ENCODE measurements at regions not wholly inside any gene's neighbourhood (a gene's known extent, or its start where the extent isn't known, plus 50 kb on each side); places are given as distances from the start of the nearest gene placed in this dataset.
"Not testable (repeated sequence)": the region's sequence is repeated elsewhere in the genome, so short reads cannot be mapped to it uniquely, and the experiment has no call there.

- DNase-seq: no peak
Measured at GRCh38 chr5:145521523-145521922, 313.6 kb downstream of the PRELID2 start.

GRCh38 chr5:145521066-145521465 is 314.1 kb downstream of the PRELID2 start:
- TF ChIP-seq, protein P1, sequence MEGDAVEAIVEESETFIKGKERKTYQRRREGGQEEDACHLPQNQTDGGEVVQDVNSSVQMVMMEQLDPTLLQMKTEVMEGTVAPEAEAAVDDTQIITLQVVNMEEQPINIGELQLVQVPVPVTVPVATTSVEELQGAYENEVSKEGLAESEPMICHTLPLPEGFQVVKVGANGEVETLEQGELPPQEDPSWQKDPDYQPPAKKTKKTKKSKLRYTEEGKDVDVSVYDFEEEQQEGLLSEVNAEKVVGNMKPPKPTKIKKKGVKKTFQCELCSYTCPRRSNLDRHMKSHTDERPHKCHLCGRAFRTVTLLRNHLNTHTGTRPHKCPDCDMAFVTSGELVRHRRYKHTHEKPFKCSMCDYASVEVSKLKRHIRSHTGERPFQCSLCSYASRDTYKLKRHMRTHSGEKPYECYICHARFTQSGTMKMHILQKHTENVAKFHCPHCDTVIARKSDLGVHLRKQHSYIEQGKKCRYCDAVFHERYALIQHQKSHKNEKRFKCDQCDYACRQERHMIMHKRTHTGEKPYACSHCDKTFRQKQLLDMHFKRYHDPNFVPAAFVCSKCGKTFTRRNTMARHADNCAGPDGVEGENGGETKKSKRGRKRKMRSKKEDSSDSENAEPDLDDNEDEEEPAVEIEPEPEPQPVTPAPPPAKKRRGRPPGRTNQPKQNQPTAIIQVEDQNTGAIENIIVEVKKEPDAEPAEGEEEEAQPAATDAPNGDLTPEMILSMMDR (IDR thresholded peaks at IDR 0.05; ENCODE audit: low read depth, low read length): no peak
- no peak for DNase-seq

More at GRCh38 chr5:145521523-145521922, 313.6 kb downstream of the PRELID2 start:
- Histone ChIP-seq H3K27me3 (ENCODE audit: insufficient read depth, low read depth, severe bottlenecking) (no peaks in the 10 kb centered on the region), H3K36me3 (no peaks in the 10 kb centered on the region), H3K4me3 (ENCODE audit: low read depth, low read length) (no peak overlapping the region), H3K27ac (no peak overlapping the region), H3K9me3 (ENCODE audit: severe bottlenecking) (no peaks in the 10 kb centered on the region)
- TF ChIP-seq, protein P1 (IDR thresholded peaks at IDR 0.05; ENCODE audit: low read depth, low read length): no peak

DNA sequence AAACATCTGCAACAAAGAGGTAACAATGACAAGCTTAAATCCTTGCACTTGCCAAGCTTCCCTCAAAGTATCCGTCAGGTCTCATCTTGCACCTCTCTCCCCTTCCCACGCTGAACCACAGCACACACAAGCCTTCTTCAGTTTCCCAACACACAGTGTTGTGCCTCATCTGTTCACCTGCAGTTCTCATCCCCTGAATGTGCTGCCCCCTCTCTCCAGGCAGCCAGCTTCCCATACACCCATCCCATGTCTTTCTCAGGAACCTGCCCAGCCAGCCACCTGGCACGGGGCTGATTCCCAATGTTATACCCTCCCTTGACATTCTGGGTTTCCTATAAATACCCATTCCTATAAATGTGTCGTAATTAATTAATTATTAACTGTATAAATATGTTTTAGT is 314.8 kb downstream of the PRELID2 start:
- no peaks in the 10 kb centered on the region for H3K36me3 ChIP-seq
- no peak for DNase-seq
- no peak overlapping the region for H3K27ac ChIP-seq
- H3K4me3 ChIP-seq (ENCODE audit: low read depth, low read length): no peak overlapping the region
- H3K9me3 ChIP-seq (ENCODE audit: severe bottlenecking): no peaks in the 10 kb centered on the region
- no peaks in the 10 kb centered on the region for H3K27me3 ChIP-seq (ENCODE audit: insufficient read depth, low read depth, severe bottlenecking)
- TF ChIP-seq, protein P1 (IDR thresholded peaks at IDR 0.05; ENCODE audit: low read depth, low read length): no peak

More at GRCh38 chr5:145521066-145521465, 314.1 kb downstream of the PRELID2 start:
- no peak overlapping the region for H3K4me3 ChIP-seq (ENCODE audit: low read depth, low read length)
- H3K27ac ChIP-seq: no peak overlapping the region
- H3K36me3 ChIP-seq: no peaks in the 10 kb centered on the region
- H3K9me3 ChIP-seq (ENCODE audit: severe bottlenecking): no peaks in the 10 kb centered on the region
- no peaks in the 10 kb centered on the region for H3K27me3 ChIP-seq (ENCODE audit: insufficient read depth, low read depth, severe bottlenecking)

- H3K27ac ChIP-seq; H3K9me3 ChIP-seq (ENCODE audit: severe bottlenecking); H3K36me3 ChIP-seq; DNase-seq; H3K27me3 ChIP-seq (ENCODE audit: insufficient read depth, low read depth, severe bottlenecking); H3K4me3 ChIP-seq (ENCODE audit: low read depth, low read length): not testable (repeated sequence)
Measured at GRCh38 chr5:145517588-145517987, 317.6 kb downstream of the PRELID2 start.

DNA sequence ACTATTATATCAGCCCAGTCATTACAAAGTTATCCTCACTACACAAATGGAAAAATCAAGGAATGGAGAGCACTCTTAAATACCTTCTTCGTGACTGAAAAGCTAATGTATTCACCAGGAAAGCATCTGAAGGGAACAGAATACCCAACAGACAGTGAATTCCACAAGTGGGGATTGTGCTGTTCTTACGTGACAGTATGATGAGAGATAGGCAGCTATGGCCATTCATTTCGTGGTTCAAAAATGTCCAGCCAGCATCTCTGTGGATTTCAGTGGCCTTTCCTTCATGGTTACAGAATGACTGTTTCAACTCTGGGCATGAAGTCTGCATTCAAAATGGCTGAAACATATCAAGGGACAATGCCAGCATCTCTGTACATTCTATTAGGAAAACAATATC is 323.8 kb downstream of the PRELID2 start:
- no peak for DNase-seq
- no peaks in the 10 kb centered on the region for H3K36me3 ChIP-seq
- H3K4me3 ChIP-seq (ENCODE audit: low read depth, low read length): no peak overlapping the region
- H3K27me3 ChIP-seq (ENCODE audit: insufficient read depth, low read depth, severe bottlenecking): no peaks in the 10 kb centered on the region
- H3K9me3 ChIP-seq (ENCODE audit: severe bottlenecking): no peaks in the 10 kb centered on the region
- TF ChIP-seq, protein P1 (IDR thresholded peaks at IDR 0.05; ENCODE audit: low read depth, low read length): no peak
- H3K27ac ChIP-seq: no peak overlapping the region

GRCh38 chr5:145510769-145511168 is 324.4 kb downstream of the PRELID2 start:
- TF ChIP-seq, protein P1 (IDR thresholded peaks at IDR 0.05; ENCODE audit: low read depth, low read length): no peak
- no peak for DNase-seq

More at GRCh38 chr5:145510769-145511168, 324.4 kb downstream of the PRELID2 start:
- Histone ChIP-seq H3K36me3 (no peaks in the 10 kb centered on the region), H3K27me3 (ENCODE audit: insufficient read depth, low read depth, severe bottlenecking) (no peaks in the 10 kb centered on the region), H3K27ac (no peak overlapping the region), H3K4me3 (ENCODE audit: low read depth, low read length) (no peak overlapping the region), H3K9me3 (ENCODE audit: severe bottlenecking) (no peaks in the 10 kb centered on the region)
